ENCODE measurements at regions not wholly inside any gene's neighbourhood (a gene's known extent, or its start where the extent isn't known, plus 50 kb on each side); places are given as distances from the start of the nearest gene placed in this dataset.

GRCh38 chr9:115267790-115268189 is 149.8 kb upstream of the TNC start:
- TF ChIP-seq CTCF (optimal IDR thresholded peaks at IDR 0.05 in 1 of 3, IDR thresholded peaks at IDR 0.05 in 1 of 3, conservative IDR thresholded peaks at IDR 0.05 in 1 of 3; ENCODE audit: extremely low read depth in 1 of 3, insufficient read depth in 2 of 3, low read length in 3 of 3) (no peak), EZH2 (IDR thresholded peaks at IDR 0.05; ENCODE audit: low read length) (no peak)
